Endothelial cell of umbilical vein (primary cell): ENCODE measurements at regions not wholly inside any gene's neighbourhood (a gene's known extent, or its start where the extent isn't known, plus 50 kb on each side); places are given as distances from the start of the nearest gene placed in this dataset.

Experiments used
- CTCF ChIP-seq, 2 donors: IDR thresholded peaks; 1 replicate in 1 of 2; 2 replicates in 1 of 2; pipeline ENCODE4 v1.5.1; 2011; ENCODE audit warnings: low read length in 2 of 2, mild to moderate bottlenecking in 2 of 2, moderate library complexity in 2 of 2, control low read depth in 1 of 2, inconsistent platforms in 1 of 2, low read depth in 1 of 2; ENCODE audit not compliant: insufficient read depth in 1 of 2; ENCODE audit errors: extremely low read depth in 1 of 2
- EZH2 ChIP-seq: IDR thresholded peaks from 2 replicates; pipeline ENCODE4 v1.6.1; 2012; ENCODE audit warnings: borderline replicate concordance, low read depth, mild to moderate bottlenecking, moderate library complexity, low read length, inconsistent platforms; ENCODE audit not compliant: severe bottlenecking
- FOS ChIP-seq: IDR thresholded peaks from 2 replicates; pipeline ENCODE4 v1.6.1; 2011; ENCODE audit warnings: mild to moderate bottlenecking, low read length, moderate library complexity, borderline replicate concordance; ENCODE audit not compliant: insufficient read depth
- GATA2 ChIP-seq: IDR thresholded peaks from 2 replicates; pipeline ENCODE4 v1.7.0; 2011; ENCODE audit warnings: low read depth, mild to moderate bottlenecking, moderate library complexity, mixed read lengths, low read length; ENCODE audit not compliant: insufficient read length, insufficient read depth
- JUN ChIP-seq: IDR thresholded peaks from 2 replicates; pipeline ENCODE4 v1.6.1; 2011; ENCODE audit warnings: borderline replicate concordance, low read depth; ENCODE audit not compliant: insufficient read length, insufficient read depth
- MAX ChIP-seq: IDR thresholded peaks from 2 replicates; pipeline ENCODE4 v1.6.1; 2011; ENCODE audit not compliant: insufficient read depth, insufficient read length
- MYC ChIP-seq: IDR thresholded peaks from one replicate; pipeline ENCODE4 v1.6.1; 2011; ENCODE audit warnings: mild to moderate bottlenecking, low read depth, low read length
- POLR2A ChIP-seq: IDR thresholded peaks from 2 replicates; pipeline ENCODE4 v1.6.1; 2012; ENCODE audit warnings: low read depth, mild to moderate bottlenecking, control low read depth, low read length
- POLR2AphosphoS5 ChIP-seq: IDR thresholded peaks from 2 replicates; pipeline ENCODE4 v1.6.1; 2012; ENCODE audit warnings: low read depth, mild to moderate bottlenecking, control low read depth, low read length, moderate library complexity; ENCODE audit not compliant: insufficient read depth

- TF ChIP-seq CTCF (IDR thresholded peaks at IDR 0.05; ENCODE audit: extremely low read depth in 1 of 2, insufficient read depth in 1 of 2, low read depth in 1 of 2, low read length in 2 of 2) = no peak
- TF ChIP-seq POLR2A = no peak
- TF ChIP-seq POLR2AphosphoS5 = no peak
- no peak for TF ChIP-seq EZH2
- no peak for TF ChIP-seq FOS
- no peak for TF ChIP-seq MYC
- no peak for TF ChIP-seq MAX
- no peak for TF ChIP-seq JUN
- TF ChIP-seq GATA2 = no peak
Measured at GRCh38 chr4:152153476-152154270, 382.2 kb downstream of the FBXW7 start.
